Muscle layer of duodenum (tissue), 2 donors: ENCODE measurements at regions not wholly inside any gene's neighbourhood (a gene's known extent, or its start where the extent isn't known, plus 50 kb on each side); places are given as distances from the start of the nearest gene placed in this dataset.

ENCODE experiments used
- H3K27ac ChIP-seq: one replicate; pipeline ENCODE4 v1.7.0; 2013; ENCODE audit warnings: mild to moderate bottlenecking, low read length
- H3K27me3 ChIP-seq: one replicate; pipeline ENCODE4 v1.7.0; 2013; ENCODE audit warnings: low read depth, mild to moderate bottlenecking, control low read depth, low read length
- H3K36me3 ChIP-seq, 2 donors: one replicate each; pipeline ENCODE4 v1.7.0; 2013; ENCODE audit warnings: low read length in 2 of 2, control low read depth in 1 of 2, mild to moderate bottlenecking in 1 of 2; ENCODE audit not compliant: insufficient read depth in 2 of 2, control insufficient read depth in 1 of 2
- H3K4me1 ChIP-seq, 2 donors: one replicate each; pipeline ENCODE4 v1.7.0; 2013; ENCODE audit warnings: low read length in 2 of 2, mild to moderate bottlenecking in 2 of 2, control low read depth in 1 of 2, moderate library complexity in 1 of 2; ENCODE audit not compliant: insufficient read depth in 2 of 2, control insufficient read depth in 1 of 2
- H3K4me3 ChIP-seq, 2 donors: one replicate each; pipeline ENCODE4 v1.7.0; 2013; ENCODE audit warnings: low read length in 2 of 2, low read depth in 1 of 2, mild to moderate bottlenecking in 1 of 2
- H3K9me3 ChIP-seq, 2 donors: one replicate each; pipeline ENCODE4 v1.7.0; 2013; ENCODE audit warnings: low read length in 2 of 2, control low read depth in 1 of 2, mild to moderate bottlenecking in 1 of 2; ENCODE audit not compliant: control insufficient read depth in 1 of 2
- donor health status: healthy.

DNA sequence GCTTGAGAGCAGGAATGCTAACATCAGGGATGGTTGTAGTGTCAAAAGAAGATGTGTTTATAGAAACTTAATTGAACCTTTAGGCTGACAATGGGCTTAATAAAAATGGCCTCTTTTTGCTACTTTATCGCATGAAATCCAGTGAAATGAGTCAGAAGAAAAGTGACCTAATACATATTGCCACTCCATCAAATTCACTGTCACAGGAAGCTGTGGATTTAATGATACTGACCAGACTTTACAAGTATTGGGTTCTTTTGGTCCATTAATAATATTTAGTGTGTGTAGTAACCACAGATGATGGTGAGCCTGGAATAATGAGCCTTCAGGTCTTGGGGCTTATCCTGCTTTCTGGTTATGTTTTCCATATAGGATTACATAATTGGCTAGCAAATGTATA is 231.8 kb upstream of the GMDS start:
- Histone ChIP-seq H3K27ac (no peak overlapping the region), H3K27me3 (no peaks in the 10 kb centered on the region), H3K4me3 (no peak overlapping the region), H3K9me3 (peaks cover 0 to 2% of the 10 kb centered on the region in 2 donors), H3K36me3 (no peaks in the 10 kb centered on the region), H3K4me1 (no peaks in the 10 kb centered on the region)

GRCh38 chr6:2476376-2476775 is 231.0 kb upstream of the GMDS start:
- no peaks in the 10 kb centered on the region for H3K4me1 ChIP-seq
- H3K27me3 ChIP-seq: no peaks in the 10 kb centered on the region
- no peaks in the 10 kb centered on the region for H3K9me3 ChIP-seq
- no peak overlapping the region for H3K27ac ChIP-seq
- no peak overlapping the region for H3K4me3 ChIP-seq
- H3K36me3 ChIP-seq: no peaks in the 10 kb centered on the region

DNA sequence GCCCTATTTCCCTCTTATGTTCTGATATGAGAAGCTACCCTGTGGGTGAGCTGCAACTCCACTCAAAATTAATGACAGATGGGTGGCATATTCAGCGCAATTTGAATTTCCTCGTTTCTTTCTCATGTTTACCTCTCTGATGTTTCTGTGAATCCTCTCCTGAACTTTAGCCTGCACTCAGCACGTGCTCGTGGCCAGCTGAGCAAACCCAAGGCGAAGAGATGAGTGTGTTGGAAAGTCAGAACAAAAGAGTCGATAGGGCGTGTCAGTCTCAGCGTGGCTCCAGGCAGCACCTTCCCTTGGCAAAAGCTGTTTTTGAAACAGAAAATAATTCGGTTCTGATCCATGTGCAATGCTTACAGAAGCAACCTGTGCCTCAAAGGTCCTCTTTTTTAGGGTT is 226.1 kb upstream of the GMDS start:
- Histone ChIP-seq H3K4me1 (no peaks in the 10 kb centered on the region), H3K36me3 (no peaks in the 10 kb centered on the region), H3K27ac (no peak overlapping the region), H3K9me3 (no peaks in the 10 kb centered on the region), H3K4me3 (no peak overlapping the region), H3K27me3 (no peaks in the 10 kb centered on the region)

GRCh38 chr6:2469428-2469827 is 224.0 kb upstream of the GMDS start:
- Histone ChIP-seq H3K27me3 (no peaks in the 10 kb centered on the region), H3K4me3 (no peak overlapping the region), H3K9me3 (no peaks in the 10 kb centered on the region), H3K4me1 (no peaks in the 10 kb centered on the region), H3K27ac (no peak overlapping the region), H3K36me3 (no peaks in the 10 kb centered on the region)

DNA sequence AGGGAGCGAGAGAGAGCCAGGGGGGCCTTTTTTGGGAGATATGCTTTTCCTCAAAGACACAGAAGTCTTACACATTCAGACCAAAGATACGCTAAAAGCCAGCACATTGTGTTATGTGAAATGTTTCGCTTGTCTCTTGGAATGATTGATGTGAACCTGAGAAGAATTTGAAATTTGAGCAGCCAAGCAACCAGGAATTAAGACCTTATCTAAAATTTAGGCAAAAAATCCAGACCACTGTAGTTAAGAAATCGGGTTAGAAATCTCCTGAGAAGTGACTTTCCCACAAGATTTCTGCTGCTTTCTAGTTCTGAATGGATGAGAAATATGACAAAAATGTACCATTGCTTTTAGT is 223.2 kb upstream of the GMDS start:
- Histone ChIP-seq H3K36me3 (no peaks in the 10 kb centered on the region), H3K27me3 (no peaks in the 10 kb centered on the region), H3K27ac (no peak overlapping the region), H3K9me3 (no peaks in the 10 kb centered on the region), H3K4me1 (no peaks in the 10 kb centered on the region), H3K4me3 (no peak overlapping the region)

DNA sequence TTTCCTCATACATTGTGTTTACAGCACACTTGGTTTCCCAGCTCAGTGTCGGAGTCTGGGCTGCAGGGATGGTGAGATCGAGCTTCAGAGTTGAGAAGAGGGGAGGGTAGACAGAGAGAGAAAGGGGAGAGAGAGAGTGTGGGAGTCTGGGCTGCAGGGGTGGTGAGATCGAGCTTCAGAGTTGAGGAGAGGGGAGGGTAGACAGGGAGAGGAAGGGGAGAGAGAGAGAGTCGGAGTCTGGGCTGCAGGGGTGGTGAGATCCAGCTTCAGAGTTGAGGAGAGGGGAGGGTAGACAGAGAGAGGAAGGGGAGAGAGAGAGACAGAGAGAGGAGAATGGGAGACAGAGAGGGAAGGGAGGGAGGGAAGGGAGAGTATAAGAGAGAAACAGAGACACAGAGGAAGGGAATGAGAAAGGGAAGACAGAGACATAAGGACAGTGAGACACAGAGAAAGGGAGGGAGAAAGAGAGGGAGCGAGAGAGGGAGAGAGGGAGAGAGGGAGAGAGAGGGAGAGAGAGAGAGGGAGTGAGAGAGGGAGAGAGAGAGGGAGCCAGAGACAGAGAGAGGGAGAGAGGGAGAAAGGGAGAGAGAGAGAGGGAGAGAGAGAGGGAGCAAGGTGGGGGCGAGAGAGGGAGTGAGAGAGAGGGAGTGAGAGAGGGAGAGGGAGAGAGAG is 222.7 kb upstream of the GMDS start:
- Histone ChIP-seq H3K27ac (no peak overlapping the region), H3K27me3 (no peaks in the 10 kb centered on the region), H3K9me3 (no peaks in the 10 kb centered on the region), H3K36me3 (no peaks in the 10 kb centered on the region), H3K4me3 (no peak overlapping the region), H3K4me1 (no peaks in the 10 kb centered on the region)

DNA sequence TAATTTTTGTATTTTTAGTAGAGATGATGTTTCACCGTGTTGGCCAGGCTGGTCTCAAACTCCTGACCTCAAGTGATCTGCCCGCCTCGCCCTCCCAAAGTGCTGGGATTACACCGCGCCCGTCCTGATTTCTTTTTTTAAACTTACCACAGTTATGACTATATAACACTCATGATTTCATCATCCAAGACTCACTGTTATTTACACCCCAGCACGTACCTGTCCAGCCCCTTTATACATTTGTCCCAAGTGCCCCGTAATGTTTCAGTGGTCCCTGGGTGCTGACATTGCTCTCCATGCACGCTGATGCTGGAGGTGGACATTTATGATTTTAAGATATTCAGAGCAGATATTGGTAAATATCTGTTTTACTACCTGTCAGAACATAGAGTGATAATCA is 219.9 kb upstream of the GMDS start:
- Histone ChIP-seq H3K36me3 (no peaks in the 10 kb centered on the region), H3K9me3 (no peaks in the 10 kb centered on the region), H3K27me3 (no peaks in the 10 kb centered on the region), H3K4me1 (no peaks in the 10 kb centered on the region), H3K27ac (no peak overlapping the region), H3K4me3 (no peak overlapping the region)

DNA sequence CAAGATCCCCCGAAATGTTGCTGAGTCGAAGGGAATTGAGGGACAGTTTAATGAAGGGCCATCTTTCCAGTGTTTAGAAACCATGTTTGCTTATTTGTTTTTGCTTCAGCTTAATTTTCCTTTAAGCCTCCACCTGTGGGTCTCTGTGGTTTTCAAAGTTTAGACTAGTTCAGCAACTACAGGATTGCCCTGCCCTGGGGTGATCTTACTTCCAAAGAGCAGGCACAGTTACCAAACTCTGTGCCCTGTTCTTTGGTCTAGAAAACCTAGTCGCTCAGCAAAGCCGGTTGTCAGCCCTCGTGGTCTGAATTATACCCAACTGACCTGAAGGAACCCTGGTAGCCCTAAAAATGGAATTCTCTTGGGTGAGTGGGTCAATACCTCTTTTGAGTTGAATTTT is 219.2 kb upstream of the GMDS start:
- H3K4me3 ChIP-seq: no peak overlapping the region
- no peaks in the 10 kb centered on the region for H3K36me3 ChIP-seq
- no peaks in the 10 kb centered on the region for H3K9me3 ChIP-seq
- H3K27me3 ChIP-seq: no peaks in the 10 kb centered on the region
- no peak overlapping the region for H3K27ac ChIP-seq
- H3K4me1 ChIP-seq: no peaks in the 10 kb centered on the region

GRCh38 chr6:2462831-2463230 is 217.4 kb upstream of the GMDS start:
- Histone ChIP-seq H3K27me3 (no peaks in the 10 kb centered on the region), H3K27ac (no peak overlapping the region), H3K9me3 (no peaks in the 10 kb centered on the region), H3K36me3 (no peaks in the 10 kb centered on the region), H3K4me3 (no peak overlapping the region), H3K4me1 (no peaks in the 10 kb centered on the region)

GRCh38 chr6:2460216-2460745 is 214.9 kb upstream of the GMDS start:
- no peaks in the 10 kb centered on the region for H3K36me3 ChIP-seq
- H3K9me3 ChIP-seq: no peaks in the 10 kb centered on the region
- H3K4me3 ChIP-seq: no peak overlapping the region
- no peaks in the 10 kb centered on the region for H3K4me1 ChIP-seq
- no peaks in the 10 kb centered on the region for H3K27me3 ChIP-seq
- no peak overlapping the region for H3K27ac ChIP-seq

- Histone ChIP-seq H3K27ac (no peak overlapping the region), H3K4me3 (no peak overlapping the region), H3K27me3 (no peaks in the 10 kb centered on the region), H3K4me1 (no peaks in the 10 kb centered on the region), H3K36me3 (no peaks in the 10 kb centered on the region), H3K9me3 (no peaks in the 10 kb centered on the region)
These were observed 208.8 kb upstream of the GMDS start for GRCh38 chr6:2454180-2454579.

DNA sequence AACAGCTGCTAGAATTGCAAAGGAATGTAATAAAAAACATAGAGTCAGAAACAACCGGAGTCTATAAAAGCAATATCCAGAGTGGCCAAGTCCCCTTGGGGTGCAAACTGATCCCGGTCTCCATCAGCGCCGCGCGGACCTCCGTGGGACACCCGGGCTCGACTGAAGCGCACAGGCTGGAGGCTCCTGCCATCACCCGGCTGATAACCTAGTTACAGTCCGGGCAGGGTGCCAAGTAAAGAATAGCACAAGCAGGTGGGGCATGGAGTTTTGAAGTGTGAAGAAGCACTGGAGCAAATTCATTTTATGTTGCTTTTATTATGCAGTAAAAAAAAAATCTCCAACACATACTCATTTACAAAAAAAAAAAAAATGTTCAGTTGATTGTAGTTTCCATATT is 205.1 kb upstream of the GMDS start:
- Histone ChIP-seq H3K9me3 (no peaks in the 10 kb centered on the region), H3K4me1 (no peaks in the 10 kb centered on the region), H3K4me3 (no peak overlapping the region)

More for the DNA sequence above, 205.1 kb upstream of the GMDS start:
- Histone ChIP-seq H3K27me3 (no peaks in the 10 kb centered on the region), H3K27ac (no peak overlapping the region), H3K36me3 (no peaks in the 10 kb centered on the region)
